ENCODE measurements at regions not wholly inside any gene's neighbourhood (a gene's known extent, or its start where the extent isn't known, plus 50 kb on each side); places are given as distances from the start of the nearest gene placed in this dataset.

DNA sequence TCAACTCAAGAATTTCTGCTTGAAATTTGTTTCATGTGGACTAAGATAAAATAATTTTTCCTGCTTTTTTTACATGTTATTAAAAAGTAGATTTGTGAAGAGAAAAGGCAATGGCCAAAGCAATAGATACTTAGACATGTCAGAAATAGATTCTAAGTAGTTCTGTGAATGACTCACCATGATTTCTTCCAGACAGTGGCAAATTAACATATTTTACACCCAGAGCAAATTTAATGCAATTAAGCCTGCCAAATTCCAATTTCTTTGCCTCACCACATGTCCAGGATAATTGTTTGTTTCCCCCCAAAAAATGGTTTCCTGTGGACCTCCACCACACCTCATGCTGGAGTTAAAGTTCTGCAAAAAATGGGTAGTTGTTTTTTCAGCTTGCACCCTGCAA, 651.4 kb downstream of the CETN3 start:
- TF ChIP-seq, protein P1, sequence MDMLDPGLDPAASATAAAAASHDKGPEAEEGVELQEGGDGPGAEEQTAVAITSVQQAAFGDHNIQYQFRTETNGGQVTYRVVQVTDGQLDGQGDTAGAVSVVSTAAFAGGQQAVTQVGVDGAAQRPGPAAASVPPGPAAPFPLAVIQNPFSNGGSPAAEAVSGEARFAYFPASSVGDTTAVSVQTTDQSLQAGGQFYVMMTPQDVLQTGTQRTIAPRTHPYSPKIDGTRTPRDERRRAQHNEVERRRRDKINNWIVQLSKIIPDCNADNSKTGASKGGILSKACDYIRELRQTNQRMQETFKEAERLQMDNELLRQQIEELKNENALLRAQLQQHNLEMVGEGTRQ (IDR thresholded peaks at IDR 0.05; ENCODE audit: low read depth, low read length): no peak
- TF ChIP-seq RFX5 (IDR thresholded peaks at IDR 0.05; ENCODE audit: low read depth, low read length) (no peak), POLR2A (IDR thresholded peaks at IDR 0.05; ENCODE audit: low read depth, low read length) (no peak), RAD21 (IDR thresholded peaks at IDR 0.05; ENCODE audit: low read length) (no peak), FOS (IDR thresholded peaks at IDR 0.05; ENCODE audit: low read depth, low read length) (no peak), MAFK (IDR thresholded peaks at IDR 0.05; ENCODE audit: low read depth, low read length) (no peak), SMC3 (IDR thresholded peaks at IDR 0.05; ENCODE audit: low read depth, low read length) (no peak), BHLHE40 (IDR thresholded peaks at IDR 0.05; ENCODE audit: low read depth, low read length) (no peak), CEBPB (IDR thresholded peaks at IDR 0.05; ENCODE audit: low read depth, low read length) (no peak), RCOR1 (IDR thresholded peaks at IDR 0.05; ENCODE audit: insufficient replicate concordance, low read length) (no peak), MAZ (IDR thresholded peaks at IDR 0.05; ENCODE audit: borderline replicate concordance, low read depth, low read length) (no peak), MXI1 (IDR thresholded peaks at IDR 0.05; ENCODE audit: borderline replicate concordance, low read depth, low read length) (no peak)
- TF ChIP-seq, protein P2, sequence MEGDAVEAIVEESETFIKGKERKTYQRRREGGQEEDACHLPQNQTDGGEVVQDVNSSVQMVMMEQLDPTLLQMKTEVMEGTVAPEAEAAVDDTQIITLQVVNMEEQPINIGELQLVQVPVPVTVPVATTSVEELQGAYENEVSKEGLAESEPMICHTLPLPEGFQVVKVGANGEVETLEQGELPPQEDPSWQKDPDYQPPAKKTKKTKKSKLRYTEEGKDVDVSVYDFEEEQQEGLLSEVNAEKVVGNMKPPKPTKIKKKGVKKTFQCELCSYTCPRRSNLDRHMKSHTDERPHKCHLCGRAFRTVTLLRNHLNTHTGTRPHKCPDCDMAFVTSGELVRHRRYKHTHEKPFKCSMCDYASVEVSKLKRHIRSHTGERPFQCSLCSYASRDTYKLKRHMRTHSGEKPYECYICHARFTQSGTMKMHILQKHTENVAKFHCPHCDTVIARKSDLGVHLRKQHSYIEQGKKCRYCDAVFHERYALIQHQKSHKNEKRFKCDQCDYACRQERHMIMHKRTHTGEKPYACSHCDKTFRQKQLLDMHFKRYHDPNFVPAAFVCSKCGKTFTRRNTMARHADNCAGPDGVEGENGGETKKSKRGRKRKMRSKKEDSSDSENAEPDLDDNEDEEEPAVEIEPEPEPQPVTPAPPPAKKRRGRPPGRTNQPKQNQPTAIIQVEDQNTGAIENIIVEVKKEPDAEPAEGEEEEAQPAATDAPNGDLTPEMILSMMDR (conservative IDR thresholded peaks at IDR 0.05; ENCODE audit: low read depth, low read length): no peak
- TF ChIP-seq, protein P3, sequence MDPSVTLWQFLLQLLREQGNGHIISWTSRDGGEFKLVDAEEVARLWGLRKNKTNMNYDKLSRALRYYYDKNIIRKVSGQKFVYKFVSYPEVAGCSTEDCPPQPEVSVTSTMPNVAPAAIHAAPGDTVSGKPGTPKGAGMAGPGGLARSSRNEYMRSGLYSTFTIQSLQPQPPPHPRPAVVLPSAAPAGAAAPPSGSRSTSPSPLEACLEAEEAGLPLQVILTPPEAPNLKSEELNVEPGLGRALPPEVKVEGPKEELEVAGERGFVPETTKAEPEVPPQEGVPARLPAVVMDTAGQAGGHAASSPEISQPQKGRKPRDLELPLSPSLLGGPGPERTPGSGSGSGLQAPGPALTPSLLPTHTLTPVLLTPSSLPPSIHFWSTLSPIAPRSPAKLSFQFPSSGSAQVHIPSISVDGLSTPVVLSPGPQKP (IDR thresholded peaks at IDR 0.05; ENCODE audit: borderline replicate concordance, low read depth, low read length): no peak
